ENCODE measurements at regions not wholly inside any gene's neighbourhood (a gene's known extent, or its start where the extent isn't known, plus 50 kb on each side); places are given as distances from the start of the nearest gene placed in this dataset.

GRCh38 chr2:121884511-121884921 is 129.1 kb downstream of the TSN start:
- TF ChIP-seq POLR2A (IDR thresholded peaks at IDR 0.05; ENCODE audit: low read length), result no peak
- TF ChIP-seq GATA1 (IDR thresholded peaks at IDR 0.05; ENCODE audit: low read depth, low read length), result no peak
